ENCODE measurements at regions not wholly inside any gene's neighbourhood (a gene's known extent, or its start where the extent isn't known, plus 50 kb on each side); places are given as distances from the start of the nearest gene placed in this dataset.

DNA sequence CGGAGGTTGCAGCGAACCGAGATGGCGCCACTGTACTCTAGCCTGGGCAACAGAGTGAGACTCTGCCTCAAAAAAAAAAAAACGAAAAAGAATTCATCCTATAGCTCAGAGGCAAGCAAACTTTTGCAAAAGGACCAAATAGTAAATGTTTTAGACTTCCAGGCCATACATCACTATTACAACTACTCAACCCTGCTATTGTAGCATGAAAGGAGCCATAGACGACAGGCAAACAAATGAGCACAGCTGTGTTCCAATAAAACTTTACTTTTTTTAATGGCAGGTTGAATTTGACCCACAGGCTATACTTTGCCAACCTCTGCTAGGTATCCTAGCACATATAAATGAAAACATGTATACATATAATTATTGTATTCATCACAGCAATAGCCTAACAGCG, 58.9 kb upstream of the SLC30A5 start:
- TF ChIP-seq, protein P1, sequence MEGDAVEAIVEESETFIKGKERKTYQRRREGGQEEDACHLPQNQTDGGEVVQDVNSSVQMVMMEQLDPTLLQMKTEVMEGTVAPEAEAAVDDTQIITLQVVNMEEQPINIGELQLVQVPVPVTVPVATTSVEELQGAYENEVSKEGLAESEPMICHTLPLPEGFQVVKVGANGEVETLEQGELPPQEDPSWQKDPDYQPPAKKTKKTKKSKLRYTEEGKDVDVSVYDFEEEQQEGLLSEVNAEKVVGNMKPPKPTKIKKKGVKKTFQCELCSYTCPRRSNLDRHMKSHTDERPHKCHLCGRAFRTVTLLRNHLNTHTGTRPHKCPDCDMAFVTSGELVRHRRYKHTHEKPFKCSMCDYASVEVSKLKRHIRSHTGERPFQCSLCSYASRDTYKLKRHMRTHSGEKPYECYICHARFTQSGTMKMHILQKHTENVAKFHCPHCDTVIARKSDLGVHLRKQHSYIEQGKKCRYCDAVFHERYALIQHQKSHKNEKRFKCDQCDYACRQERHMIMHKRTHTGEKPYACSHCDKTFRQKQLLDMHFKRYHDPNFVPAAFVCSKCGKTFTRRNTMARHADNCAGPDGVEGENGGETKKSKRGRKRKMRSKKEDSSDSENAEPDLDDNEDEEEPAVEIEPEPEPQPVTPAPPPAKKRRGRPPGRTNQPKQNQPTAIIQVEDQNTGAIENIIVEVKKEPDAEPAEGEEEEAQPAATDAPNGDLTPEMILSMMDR (IDR thresholded peaks at IDR 0.05), result no peak
- TF ChIP-seq EZH2 (IDR thresholded peaks at IDR 0.05) (no peak), EZH2phosphoT487 (IDR thresholded peaks at IDR 0.05) (no peak)

Measured in neural progenitor cell (in vitro differentiated cells).